CD14-positive monocyte (primary cell): ENCODE measurements at regions not wholly inside any gene's neighbourhood (a gene's known extent, or its start where the extent isn't known, plus 50 kb on each side); places are given as distances from the start of the nearest gene placed in this dataset.

Experiments
- DNase-seq, 3 donors: peaks; one replicate each; pipeline ENCODE4 v3.0.0-alpha.2; 2011 to 2022
- H2AFZ ChIP-seq: 2 replicates; pipeline ENCODE4 v1.6.0; 2012; ENCODE audit warnings: mild to moderate bottlenecking, low read depth, low read length, inconsistent platforms; ENCODE audit not compliant: insufficient read depth, poor library complexity, severe bottlenecking
- H3K27ac ChIP-seq, 2 donors: 1 replicate in 1 of 2; 2 replicates in 1 of 2; pipeline ENCODE4 v1.5.1; 2012 to 2013; ENCODE audit warnings: low read length in 2 of 2, control low read depth in 1 of 2, inconsistent platforms in 1 of 2, low read depth in 1 of 2, mild to moderate bottlenecking in 1 of 2
- H3K27me3 ChIP-seq, 2 donors: one replicate each; pipeline versions ENCODE4 v1.6.0 to v1.6.1; 2011 to 2013; ENCODE audit warnings: low read length in 2 of 2; ENCODE audit not compliant: control insufficient read depth in 2 of 2, insufficient read depth in 2 of 2
- H3K36me3 ChIP-seq, 2 donors: replicated peaks in 1 of 2; 1 replicate in 1 of 2; 2 replicates in 1 of 2; pipeline versions ENCODE4 v1.5.1 to v1.6.1; 2012 to 2013; ENCODE audit warnings: low read length in 2 of 2, control low read depth in 1 of 2, inconsistent platforms in 1 of 2, mild to moderate bottlenecking in 1 of 2; ENCODE audit not compliant: insufficient read depth in 2 of 2, control insufficient read depth in 1 of 2
- H3K4me1 ChIP-seq, 2 donors: 1 replicate in 1 of 2; 2 replicates in 1 of 2; pipeline versions ENCODE4 v1.5.1 to v1.6.1; 2012 to 2013; ENCODE audit warnings: low read length in 2 of 2, control low read depth in 1 of 2, inconsistent platforms in 1 of 2, mild to moderate bottlenecking in 1 of 2, moderate library complexity in 1 of 2; ENCODE audit not compliant: insufficient read depth in 2 of 2, control insufficient read depth in 1 of 2
- H3K4me2 ChIP-seq: replicated peaks from 2 replicates; pipeline ENCODE3; 2012; ENCODE audit warnings: low read length, moderate library complexity, mild to moderate bottlenecking; ENCODE audit not compliant: poor library complexity, severe bottlenecking; ENCODE audit errors: extremely low read depth
- H3K4me3 ChIP-seq, 3 experiments: fragments of 200-600 bp in 1 of 3; sonication (generic) in 1 of 3; replicated peaks in 1 of 3; 1 replicate in 2 of 3; 2 replicates in 1 of 3; pipeline ENCODE4 v1.5.1; 2011 to 2013; ENCODE audit warnings: low read length in 3 of 3, mild to moderate bottlenecking in 3 of 3, control low read depth in 2 of 3, low read depth in 2 of 3, inconsistent platforms in 1 of 3, moderate library complexity in 1 of 3
- H3K79me2 ChIP-seq: 2 replicates; pipeline ENCODE4 v1.6.0; 2012; ENCODE audit warnings: mild to moderate bottlenecking, control low read depth, inconsistent platforms, low read length, moderate library complexity; ENCODE audit not compliant: insufficient read depth
- H3K9ac ChIP-seq: 2 replicates; pipeline ENCODE4 v1.6.0; 2017; ENCODE audit warnings: low read length, mild to moderate bottlenecking; ENCODE audit not compliant: insufficient read depth, poor library complexity, severe bottlenecking
- H3K9me3 ChIP-seq, 2 donors: replicated peaks in 1 of 2; 1 replicate in 1 of 2; 2 replicates in 1 of 2; pipeline versions ENCODE4 v1.5.1 to v1.6.1; 2012 to 2013; ENCODE audit warnings: low read length in 2 of 2, control low read depth in 1 of 2; ENCODE audit not compliant: control insufficient read depth in 1 of 2, insufficient read depth in 1 of 2
- H4K20me1 ChIP-seq: 2 replicates; pipeline ENCODE4 v1.6.0; 2012; ENCODE audit warnings: mild to moderate bottlenecking, low read length, control low read depth, moderate library complexity; ENCODE audit not compliant: insufficient read depth
- H3K27ac Mint-ChIP-seq, 7 donors: one replicate each; pipeline ENCODE4 v1.8.0; 2020; ENCODE audit warnings: mild to moderate bottlenecking in 7 of 7, mixed read lengths in 7 of 7, moderate library complexity in 6 of 7, inconsistent platforms in 2 of 7
- H3K27me3 Mint-ChIP-seq, 3 donors: one replicate each; pipeline ENCODE4 v1.8.0; 2021 to 2022; ENCODE audit warnings: low read depth in 3 of 3, mild to moderate bottlenecking in 3 of 3, mixed read lengths in 3 of 3, moderate library complexity in 3 of 3, inconsistent platforms in 1 of 3
- H3K36me3 Mint-ChIP-seq, 2 donors: one replicate each; pipeline ENCODE4 v1.8.0; 2020; ENCODE audit warnings: mixed read lengths in 2 of 2, inconsistent platforms in 1 of 2, mild to moderate bottlenecking in 1 of 2
- H3K4me1 Mint-ChIP-seq: one replicate; pipeline ENCODE4 v1.8.0; 2020; ENCODE audit warnings: mild to moderate bottlenecking, mixed read lengths
- H3K4me3 Mint-ChIP-seq, 2 donors: one replicate each; pipeline ENCODE4 v1.8.0; 2020; ENCODE audit warnings: mild to moderate bottlenecking in 2 of 2, mixed read lengths in 2 of 2, moderate library complexity in 1 of 2
- H3K9me3 Mint-ChIP-seq, 7 donors: one replicate each; pipeline ENCODE4 v1.8.0; 2020 to 2022; ENCODE audit warnings: mixed read lengths in 7 of 7, mild to moderate bottlenecking in 6 of 7, moderate library complexity in 6 of 7, inconsistent platforms in 2 of 7
- WGBS: methylation state at CpG from one replicate; pipeline ENCODE4 v1.1.5; 2013; ENCODE audit warnings: missing lambda C conversion rate; ENCODE audit not compliant: insufficient coverage; 5-methylcytosine and 5-hydroxymethylcytosine counted together
- intact Hi-C, 2 donors: fragments of 100-400 bp; cut with micrococcal nuclease; formaldehyde crosslinking; loops; one replicate each; pipeline versions ENCODE4 v1.15.0 to v1.15.1; 2023
- TF ChIP-seq, protein P1 (sequence below): fragments of 200-600 bp; IDR thresholded peaks from one replicate; pipeline ENCODE4 v1.8.0; 2022; ENCODE audit warnings: antibody characterized with exemption, mild to moderate bottlenecking

DNA sequence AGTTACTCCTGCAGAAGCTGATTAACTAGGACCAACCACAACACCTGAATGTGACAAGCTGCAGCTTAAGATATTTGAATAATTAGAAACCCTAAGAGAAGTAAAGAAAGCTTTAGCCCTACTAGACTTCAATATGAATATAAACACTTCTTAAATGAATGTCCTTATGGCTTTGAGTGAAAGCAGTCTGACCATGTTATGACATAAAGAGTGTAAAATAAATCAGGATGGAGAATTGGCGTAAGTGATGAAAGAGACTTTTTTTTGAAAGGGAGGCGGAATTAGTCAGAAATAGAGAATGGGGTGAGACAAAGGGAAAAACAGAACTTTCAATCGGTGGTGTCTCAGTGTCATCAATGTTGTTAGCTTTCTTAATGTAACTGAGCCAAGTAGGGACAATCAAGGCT, 117.2 kb upstream of the MAGEB16 start:
- no peaks in the 10 kb centered on the region for H3K27me3 ChIP-seq
- WGBS: 86% methylated on average over 1 of the region's 3 CpGs
- intact Hi-C loops: no loop called here
- H2AFZ ChIP-seq: no peak overlapping the region
- peaks cover 0 to 6% (median 0%) of the 10 kb centered on the region in 7 donors for H3K9me3 Mint-ChIP-seq
- no peak overlapping the region for H3K4me3 Mint-ChIP-seq
- no peak overlapping the region for H3K4me3 ChIP-seq
- no peaks in the 10 kb centered on the region for H4K20me1 ChIP-seq
- H3K4me1 Mint-ChIP-seq: no peaks in the 10 kb centered on the region
- H3K9me3 ChIP-seq: no peaks in the 10 kb centered on the region
- H3K36me3 Mint-ChIP-seq: no peaks in the 10 kb centered on the region
- no peaks in the 10 kb centered on the region for H3K36me3 ChIP-seq
- no peaks in the 10 kb centered on the region for H3K4me1 ChIP-seq
- TF ChIP-seq, protein P1, sequence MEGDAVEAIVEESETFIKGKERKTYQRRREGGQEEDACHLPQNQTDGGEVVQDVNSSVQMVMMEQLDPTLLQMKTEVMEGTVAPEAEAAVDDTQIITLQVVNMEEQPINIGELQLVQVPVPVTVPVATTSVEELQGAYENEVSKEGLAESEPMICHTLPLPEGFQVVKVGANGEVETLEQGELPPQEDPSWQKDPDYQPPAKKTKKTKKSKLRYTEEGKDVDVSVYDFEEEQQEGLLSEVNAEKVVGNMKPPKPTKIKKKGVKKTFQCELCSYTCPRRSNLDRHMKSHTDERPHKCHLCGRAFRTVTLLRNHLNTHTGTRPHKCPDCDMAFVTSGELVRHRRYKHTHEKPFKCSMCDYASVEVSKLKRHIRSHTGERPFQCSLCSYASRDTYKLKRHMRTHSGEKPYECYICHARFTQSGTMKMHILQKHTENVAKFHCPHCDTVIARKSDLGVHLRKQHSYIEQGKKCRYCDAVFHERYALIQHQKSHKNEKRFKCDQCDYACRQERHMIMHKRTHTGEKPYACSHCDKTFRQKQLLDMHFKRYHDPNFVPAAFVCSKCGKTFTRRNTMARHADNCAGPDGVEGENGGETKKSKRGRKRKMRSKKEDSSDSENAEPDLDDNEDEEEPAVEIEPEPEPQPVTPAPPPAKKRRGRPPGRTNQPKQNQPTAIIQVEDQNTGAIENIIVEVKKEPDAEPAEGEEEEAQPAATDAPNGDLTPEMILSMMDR: no peak
- no peak overlapping the region for H3K27ac ChIP-seq
- H3K27ac Mint-ChIP-seq: no peak overlapping the region
- H3K4me2 ChIP-seq: no peak overlapping the region
- H3K27me3 Mint-ChIP-seq: peaks cover 0 to 3% (median 0%) of the 10 kb centered on the region in 3 donors
- DNase-seq: no peak
- no peaks in the 10 kb centered on the region for H3K79me2 ChIP-seq
- no peak overlapping the region for H3K9ac ChIP-seq

DNA sequence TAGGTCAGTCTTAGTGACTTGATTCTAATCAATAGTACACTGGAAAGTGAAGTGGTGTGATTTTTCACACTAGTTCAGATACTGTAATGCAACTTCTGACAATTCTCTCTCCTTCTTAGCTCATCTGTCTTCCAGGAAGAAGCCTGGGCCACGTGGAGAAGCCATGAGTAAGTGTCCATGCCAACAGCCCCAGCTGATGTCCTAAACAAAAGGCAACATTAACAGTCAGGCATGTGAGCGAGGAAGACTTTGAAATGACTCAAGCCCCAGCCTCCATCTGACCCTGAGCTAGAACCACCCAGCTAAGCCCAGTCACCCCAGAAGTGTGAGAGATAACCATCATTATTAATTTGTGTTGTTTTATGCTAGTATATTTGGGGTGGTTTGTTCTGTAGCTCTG, 115.7 kb upstream of the MAGEB16 start:
- H4K20me1 ChIP-seq: no peaks in the 10 kb centered on the region
- no peaks in the 10 kb centered on the region for H3K36me3 Mint-ChIP-seq
- H3K4me2 ChIP-seq: no peak overlapping the region
- H3K9me3 ChIP-seq: no peaks in the 10 kb centered on the region
- peaks cover 0 to 4% (median 0%) of the 10 kb centered on the region in 3 donors for H3K27me3 Mint-ChIP-seq
- no peak overlapping the region for H3K27ac ChIP-seq
- no peaks in the 10 kb centered on the region for H3K4me1 Mint-ChIP-seq
- no peaks in the 10 kb centered on the region for H3K36me3 ChIP-seq
- H3K27me3 ChIP-seq: no peaks in the 10 kb centered on the region
- H3K27ac Mint-ChIP-seq: no peak overlapping the region
- 20% methylated on average over 1 of the region's 2 CpGs for WGBS
- intact Hi-C loops: no loop called here
- TF ChIP-seq, protein P1: no peak
- no peak overlapping the region for H3K9ac ChIP-seq
- H3K4me3 Mint-ChIP-seq: no peak overlapping the region
- DNase-seq: no peak
- H3K79me2 ChIP-seq: no peaks in the 10 kb centered on the region
- H2AFZ ChIP-seq: no peak overlapping the region
- no peaks in the 10 kb centered on the region for H3K4me1 ChIP-seq
- no peak overlapping the region for H3K4me3 ChIP-seq
- peaks cover 0 to 4% (median 0%) of the 10 kb centered on the region in 7 donors for H3K9me3 Mint-ChIP-seq
